ENCODE measurements at regions not wholly inside any gene's neighbourhood (a gene's known extent, or its start where the extent isn't known, plus 50 kb on each side); places are given as distances from the start of the nearest gene placed in this dataset.

GRCh38 chr5:10910261-10910660, 149.2 kb upstream of the DAP start:
- TF ChIP-seq CTCF (IDR thresholded peaks at IDR 0.05; ENCODE audit: low read depth, low read length, poor library complexity, severe bottlenecking) (no peak), EZH2phosphoT487 (IDR thresholded peaks at IDR 0.05; ENCODE audit: borderline replicate concordance, low read length) (no peak)
